Transverse colon (tissue), 4 donors: ENCODE measurements at regions not wholly inside any gene's neighbourhood (a gene's known extent, or its start where the extent isn't known, plus 50 kb on each side); places are given as distances from the start of the nearest gene placed in this dataset.
"Not testable (repeated sequence)": the region's sequence is repeated elsewhere in the genome, so short reads cannot be mapped to it uniquely, and the experiment has no call there.

Experiments used
- DNase-seq: peaks from one replicate; pipeline ENCODE4 v3.0.0-alpha.2; 2019
- H3K27ac ChIP-seq, 4 donors: fragments of 200-600 bp; sonication (generic); 2 replicates each; pipeline ENCODE4 v1.5.1; 2016 to 2018; ENCODE audit warnings: inconsistent platforms in 4 of 4
- H3K27me3 ChIP-seq: fragments of 200-600 bp; sonication (generic); 2 replicates; pipeline ENCODE4 v1.5.1; 2017; ENCODE audit warnings: inconsistent platforms
- H3K36me3 ChIP-seq, 4 donors: fragments of 200-600 bp; sonication (generic); 2 replicates each; pipeline ENCODE4 v1.5.1; 2017 to 2019; ENCODE audit warnings: inconsistent platforms in 4 of 4
- H3K4me1 ChIP-seq, 4 donors: fragments of 200-600 bp; sonication (generic); 2 replicates each; pipeline ENCODE4 v1.5.1; 2017 to 2020; ENCODE audit warnings: inconsistent platforms in 4 of 4
- H3K4me3 ChIP-seq, 4 donors: fragments of 200-600 bp; sonication (generic); 1 replicate in 1 of 4; 2 replicates in 3 of 4; pipeline versions ENCODE4 v1.5.1 to v1.6.1; 2017 to 2019; ENCODE audit warnings: inconsistent platforms in 4 of 4
- H3K9me3 ChIP-seq, 2 donors: fragments of 200-600 bp; sonication (generic); 2 replicates each; pipeline ENCODE4 v1.5.1; 2017 to 2019; ENCODE audit warnings: inconsistent platforms in 2 of 2
- EP300 ChIP-seq: sonication (generic); formaldehyde crosslinking; IDR thresholded peaks from one replicate; pipeline ENCODE4 v1.6.1; 2017; ENCODE audit warnings: antibody characterized with exemption, low read depth
- POLR2A ChIP-seq: fragments of 450-650 bp; IDR thresholded peaks from one replicate; pipeline ENCODE4 v1.6.1; 2016; ENCODE audit warnings: antibody characterized with exemption, mild to moderate bottlenecking, moderate library complexity
- POLR2AphosphoS5 ChIP-seq, 3 donors: sonication (generic); formaldehyde crosslinking; IDR thresholded peaks; one replicate each; pipeline ENCODE4 v1.6.1; 2016; ENCODE audit warnings: antibody characterized with exemption in 3 of 3
- WGBS, 2 donors: methylation state at CpG; one replicate each; pipeline ENCODE4 v1.1.5; 2018; ENCODE audit warnings: low coverage in 1 of 2; 5-methylcytosine and 5-hydroxymethylcytosine counted together
- in situ Hi-C, 4 donors: fragments of 200-750 bp; cut with MboI; loops; one replicate each; pipeline versions ENCODE4 v1.15.0 to v1.15.1; 2017; ENCODE audit warnings: low sequenced_read_pairs in 3 of 4, low pct_ligation_motif_present in 1 of 4, low pct_unique_long_range_greater_than_20kb in 1 of 4
- intact Hi-C: fragments of 100-400 bp; cut with DNase I; formaldehyde crosslinking; loops from one replicate; pipeline ENCODE4 v1.15.1; 2023; ENCODE audit warnings: low total_unique reads
- TF ChIP-seq, protein P1 (sequence below), 5 experiments: fragments of 200-600 bp in 3 of 5; fragments of 450-650 bp in 2 of 5; sonication (generic) in 3 of 5; IDR thresholded peaks; 1 replicate in 2 of 5; 2 replicates in 3 of 5; pipeline ENCODE4 v1.5.1; 2016 to 2017; ENCODE audit warnings: antibody characterized with exemption in 5 of 5, inconsistent platforms in 3 of 5, mild to moderate bottlenecking in 2 of 5, moderate library complexity in 1 of 5

DNA sequence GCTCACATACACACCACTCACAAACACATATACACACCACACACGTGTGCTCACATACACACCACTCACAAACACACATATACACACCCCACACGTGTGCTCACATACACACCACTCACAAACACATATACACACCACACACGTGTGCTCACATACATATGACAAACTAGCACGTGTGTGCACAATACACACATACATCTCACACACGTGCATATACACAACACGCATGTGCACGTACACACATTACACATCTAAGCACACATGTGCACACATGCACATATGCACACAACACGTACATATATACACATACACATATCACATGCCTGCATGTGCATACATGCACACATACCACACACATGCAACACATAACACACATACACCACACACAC lies 78.3 kb upstream of the FOXK1 start:
- peaks cover 3% of the 10 kb centered on the region for H3K27me3 ChIP-seq
- no peak overlapping the region for H3K4me3 ChIP-seq
- intact Hi-C loops: no loop called here
- TF ChIP-seq, protein P1, sequence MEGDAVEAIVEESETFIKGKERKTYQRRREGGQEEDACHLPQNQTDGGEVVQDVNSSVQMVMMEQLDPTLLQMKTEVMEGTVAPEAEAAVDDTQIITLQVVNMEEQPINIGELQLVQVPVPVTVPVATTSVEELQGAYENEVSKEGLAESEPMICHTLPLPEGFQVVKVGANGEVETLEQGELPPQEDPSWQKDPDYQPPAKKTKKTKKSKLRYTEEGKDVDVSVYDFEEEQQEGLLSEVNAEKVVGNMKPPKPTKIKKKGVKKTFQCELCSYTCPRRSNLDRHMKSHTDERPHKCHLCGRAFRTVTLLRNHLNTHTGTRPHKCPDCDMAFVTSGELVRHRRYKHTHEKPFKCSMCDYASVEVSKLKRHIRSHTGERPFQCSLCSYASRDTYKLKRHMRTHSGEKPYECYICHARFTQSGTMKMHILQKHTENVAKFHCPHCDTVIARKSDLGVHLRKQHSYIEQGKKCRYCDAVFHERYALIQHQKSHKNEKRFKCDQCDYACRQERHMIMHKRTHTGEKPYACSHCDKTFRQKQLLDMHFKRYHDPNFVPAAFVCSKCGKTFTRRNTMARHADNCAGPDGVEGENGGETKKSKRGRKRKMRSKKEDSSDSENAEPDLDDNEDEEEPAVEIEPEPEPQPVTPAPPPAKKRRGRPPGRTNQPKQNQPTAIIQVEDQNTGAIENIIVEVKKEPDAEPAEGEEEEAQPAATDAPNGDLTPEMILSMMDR (IDR thresholded peaks at IDR 0.05): no peak
- TF ChIP-seq POLR2AphosphoS5 (IDR thresholded peaks at IDR 0.05) (no peak), POLR2A (no peak)
- in situ Hi-C loops: loop anchor here in 3 of 4 donors (25.0 kb wide), 2 partner anchors 158 to 483 kb away; no protein-coding TSS in a partner anchor
- no peak overlapping the region for H3K27ac ChIP-seq
- DNase-seq: no peak
- no peaks in the 10 kb centered on the region for H3K4me1 ChIP-seq
- WGBS, 2 donors: 94 to 98% methylated on average over 7 to 8 of the region's 8 CpGs
- H3K9me3 ChIP-seq: no peaks in the 10 kb centered on the region
- H3K36me3 ChIP-seq: no peaks in the 10 kb centered on the region

DNA sequence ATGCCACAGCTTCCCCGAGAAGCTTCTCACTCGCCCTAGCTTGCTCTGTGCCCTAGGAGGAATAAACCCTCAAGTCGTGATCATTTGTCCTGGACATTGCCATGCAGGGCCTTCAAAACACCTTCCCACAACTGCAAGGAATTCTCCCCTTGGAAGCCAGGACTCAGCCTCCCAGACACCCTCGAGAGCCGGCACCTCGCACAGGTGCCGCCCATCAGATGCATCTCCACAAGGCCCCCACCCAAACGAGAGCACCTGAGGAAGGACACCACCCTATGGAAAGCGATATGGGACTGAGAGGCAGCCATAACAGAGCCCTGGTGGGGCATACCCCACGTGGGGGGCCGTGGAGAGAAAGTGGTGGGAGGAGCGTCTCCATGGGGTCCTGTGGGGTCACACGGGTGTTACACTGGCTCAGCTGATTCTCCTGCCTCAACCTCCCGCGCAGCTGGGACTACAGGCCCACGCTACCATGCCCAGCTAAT lies 77.6 kb upstream of the FOXK1 start:
- in situ Hi-C loops: loop anchor here in 3 of 4 donors (25.0 kb wide), 2 partner anchors 158 to 483 kb away; no protein-coding TSS in a partner anchor
- DNase-seq: no peak
- WGBS, 2 donors: 79 to 95% methylated on average over 7 to 14 of the region's 16 CpGs

DNA sequence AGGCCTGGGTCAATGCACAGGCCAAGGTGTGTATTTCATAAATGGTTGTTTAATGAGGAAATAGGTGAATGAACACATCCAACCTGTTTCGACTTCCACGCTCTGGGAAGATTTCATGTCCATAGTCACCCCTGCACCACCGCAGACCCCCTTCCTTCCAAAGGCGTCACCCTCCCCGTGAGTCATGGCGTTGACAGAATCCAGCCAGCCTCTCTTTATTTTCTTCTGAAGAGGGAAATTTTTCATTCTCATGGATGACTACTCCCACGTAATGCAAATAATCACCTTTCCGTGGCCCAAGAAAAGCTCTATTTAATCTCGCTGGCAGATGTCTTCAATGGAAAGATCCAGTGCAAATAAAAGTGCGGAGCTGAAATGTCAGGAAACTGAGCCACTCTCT lies 75.3 kb upstream of the FOXK1 start:
- in situ Hi-C loops (loop anchor here in 3 of 4 donors (25.0 kb wide), 2 partner anchors 156 to 481 kb away; no protein-coding TSS in a partner anchor), intact Hi-C loops (no loop called here)
- H3K27ac ChIP-seq: no peak overlapping the region
- H3K27me3 ChIP-seq: peaks cover 3% of the 10 kb centered on the region
- no peak overlapping the region for H3K4me3 ChIP-seq
- H3K9me3 ChIP-seq: no peaks in the 10 kb centered on the region
- 87 to 100% methylated on average over 1 to 10 of the region's 10 CpGs for WGBS, 2 donors
- TF ChIP-seq EP300: no peak
- no peak for TF ChIP-seq POLR2AphosphoS5 (IDR thresholded peaks at IDR 0.05)
- TF ChIP-seq, protein P1 (IDR thresholded peaks at IDR 0.05): no peak
- TF ChIP-seq POLR2A: no peak
- H3K36me3 ChIP-seq: no peaks in the 10 kb centered on the region
- no peaks in the 10 kb centered on the region for H3K4me1 ChIP-seq
- no peak for DNase-seq

More for the DNA sequence above, 77.6 kb upstream of the FOXK1 start:
- no peak overlapping the region for H3K27ac ChIP-seq
- TF ChIP-seq, protein P1 (IDR thresholded peaks at IDR 0.05): no peak
- TF ChIP-seq POLR2A (no peak), EP300 (no peak), POLR2AphosphoS5 (IDR thresholded peaks at IDR 0.05) (no peak)
- no peaks in the 10 kb centered on the region for H3K36me3 ChIP-seq
- intact Hi-C loops: no loop called here
- no peaks in the 10 kb centered on the region for H3K9me3 ChIP-seq
- H3K4me3 ChIP-seq: no peak overlapping the region
- H3K4me1 ChIP-seq: no peaks in the 10 kb centered on the region
- peaks cover 3% of the 10 kb centered on the region for H3K27me3 ChIP-seq

DNA sequence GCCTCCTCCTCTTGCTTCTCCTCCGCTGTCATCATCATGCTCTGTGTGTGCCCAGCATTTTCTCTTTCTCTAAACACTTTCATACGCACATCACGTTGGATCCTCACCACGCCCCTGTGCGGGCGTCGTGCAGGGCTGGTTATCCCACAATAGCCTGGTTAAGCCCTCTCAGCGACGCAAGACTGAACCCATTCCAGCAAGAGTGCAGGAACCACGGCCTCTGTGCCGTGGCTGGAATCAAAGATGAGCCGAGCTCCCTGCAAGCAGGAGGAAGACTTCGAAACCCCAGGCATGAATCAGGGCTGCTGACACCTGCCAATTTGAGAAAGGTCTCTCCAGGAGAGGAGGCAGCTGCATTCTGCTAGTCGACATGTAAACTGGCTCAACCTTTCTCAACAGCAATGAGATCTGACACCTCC lies 74.8 kb upstream of the FOXK1 start:
- in situ Hi-C loops (loop anchor here in 3 of 4 donors (25.0 kb wide), 2 partner anchors 155 to 480 kb away; no protein-coding TSS in a partner anchor), intact Hi-C loops (no loop called here)
- no peaks in the 10 kb centered on the region for H3K36me3 ChIP-seq
- H3K4me1 ChIP-seq: no peaks in the 10 kb centered on the region
- H3K9me3 ChIP-seq: no peaks in the 10 kb centered on the region
- no peak for DNase-seq
- TF ChIP-seq, protein P1 (IDR thresholded peaks at IDR 0.05): no peak
- no peak for TF ChIP-seq POLR2AphosphoS5 (IDR thresholded peaks at IDR 0.05)
- TF ChIP-seq EP300: no peak
- no peak for TF ChIP-seq POLR2A
- H3K4me3 ChIP-seq: no peak overlapping the region
- peaks cover 3% of the 10 kb centered on the region for H3K27me3 ChIP-seq
- no peak overlapping the region for H3K27ac ChIP-seq
- WGBS, 2 donors: 76% methylated on average over 14 of the region's 14 CpGs; no CpG with 5 or more reads in 1 of the 2 donors

DNA sequence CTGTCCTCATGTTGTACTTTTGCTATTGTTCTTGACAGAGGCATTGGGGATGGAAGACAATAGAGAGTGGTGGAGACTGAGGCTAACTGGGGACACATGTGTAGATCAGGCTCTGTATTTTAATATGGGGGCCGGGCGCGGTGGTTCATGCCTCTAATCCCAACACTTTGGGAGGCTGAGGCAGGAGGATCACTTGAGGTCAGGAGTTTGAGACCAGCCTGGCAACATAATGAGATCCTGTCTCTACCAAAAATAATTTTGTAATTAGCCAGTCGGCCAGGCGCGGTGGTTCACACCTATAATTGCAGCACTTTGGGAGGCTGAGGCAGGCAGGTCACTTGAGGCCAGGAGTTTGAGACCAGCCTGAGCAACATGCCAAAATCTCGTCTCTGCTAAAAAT lies 72.5 kb upstream of the FOXK1 start:
- in situ Hi-C loops: loop anchor here in 3 of 4 donors (25.0 kb wide), 2 partner anchors 153 to 478 kb away; no protein-coding TSS in a partner anchor
- 71 to 90% methylated on average over 3 to 7 of the region's 7 CpGs for WGBS, 2 donors
- H3K9me3 ChIP-seq, H3K4me3 ChIP-seq, H3K27me3 ChIP-seq, intact Hi-C loops, DNase-seq, H3K27ac ChIP-seq, H3K36me3 ChIP-seq: not testable (repeated sequence)
- H3K4me1 ChIP-seq: peaks cover 0 to 10% (median 0%) of the 10 kb centered on the region in 4 donors
